Astrocyte of the cerebellum (primary cell): ENCODE measurements at regions not wholly inside any gene's neighbourhood (a gene's known extent, or its start where the extent isn't known, plus 50 kb on each side); places are given as distances from the start of the nearest gene placed in this dataset.

ENCODE experiments used
- DNase-seq: peaks from one replicate; pipeline ENCODE4 v3.0.0-alpha.2; 2011; ENCODE audit warnings: low read depth
- H3K4me3 ChIP-seq: 2 replicates; pipeline ENCODE4 v1.5.1; 2011; ENCODE audit warnings: mild to moderate bottlenecking, low read depth, low read length, moderate library complexity
- CTCF ChIP-seq: IDR thresholded peaks from 2 replicates; pipeline ENCODE4 v1.5.1; 2012; ENCODE audit warnings: low read length, low read depth, moderate library complexity, mild to moderate bottlenecking; ENCODE audit errors: missing control alignments
- in situ Hi-C: cut with HindIII; loops from 2 replicates; pipeline ENCODE4 v1.10.0; 2017; ENCODE audit warnings: low sequenced_read_pairs

GRCh38 chr2:44051593-44052347 lies 56.0 kb upstream of the LRPPRC start:
- TF ChIP-seq CTCF: no peak
- no peak for DNase-seq
- H3K4me3 ChIP-seq: no peak overlapping the region
- in situ Hi-C loops: no loop called here

GRCh38 chr2:44052584-44052983 lies 56.8 kb upstream of the LRPPRC start:
- TF ChIP-seq CTCF: no peak
- no peak for DNase-seq
- H3K4me3 ChIP-seq: no peak overlapping the region
- in situ Hi-C loops: no loop called here

- in situ Hi-C loops: no loop called here
- TF ChIP-seq CTCF: no peak
- no peak for DNase-seq
- no peak overlapping the region for H3K4me3 ChIP-seq
Observed at GRCh38 chr2:44053052-44053451, 57.3 kb upstream of the LRPPRC start.

- no peak for DNase-seq
- no peak for TF ChIP-seq CTCF
- H3K4me3 ChIP-seq: no peak overlapping the region
- in situ Hi-C loops: no loop called here
Observed at GRCh38 chr2:44053456-44053855, 57.7 kb upstream of the LRPPRC start.

GRCh38 chr2:44055229-44055628 lies 59.4 kb upstream of the LRPPRC start:
- DNase-seq: no peak
- H3K4me3 ChIP-seq: no peak overlapping the region
- in situ Hi-C loops: no loop called here
- TF ChIP-seq CTCF: no peak

GRCh38 chr2:44055664-44056063 lies 59.9 kb upstream of the LRPPRC start:
- no peak overlapping the region for H3K4me3 ChIP-seq
- no peak for TF ChIP-seq CTCF
- DNase-seq: no peak
- in situ Hi-C loops: no loop called here
